ENCODE measurements at regions not wholly inside any gene's neighbourhood (a gene's known extent, or its start where the extent isn't known, plus 50 kb on each side); places are given as distances from the start of the nearest gene placed in this dataset.

DNA sequence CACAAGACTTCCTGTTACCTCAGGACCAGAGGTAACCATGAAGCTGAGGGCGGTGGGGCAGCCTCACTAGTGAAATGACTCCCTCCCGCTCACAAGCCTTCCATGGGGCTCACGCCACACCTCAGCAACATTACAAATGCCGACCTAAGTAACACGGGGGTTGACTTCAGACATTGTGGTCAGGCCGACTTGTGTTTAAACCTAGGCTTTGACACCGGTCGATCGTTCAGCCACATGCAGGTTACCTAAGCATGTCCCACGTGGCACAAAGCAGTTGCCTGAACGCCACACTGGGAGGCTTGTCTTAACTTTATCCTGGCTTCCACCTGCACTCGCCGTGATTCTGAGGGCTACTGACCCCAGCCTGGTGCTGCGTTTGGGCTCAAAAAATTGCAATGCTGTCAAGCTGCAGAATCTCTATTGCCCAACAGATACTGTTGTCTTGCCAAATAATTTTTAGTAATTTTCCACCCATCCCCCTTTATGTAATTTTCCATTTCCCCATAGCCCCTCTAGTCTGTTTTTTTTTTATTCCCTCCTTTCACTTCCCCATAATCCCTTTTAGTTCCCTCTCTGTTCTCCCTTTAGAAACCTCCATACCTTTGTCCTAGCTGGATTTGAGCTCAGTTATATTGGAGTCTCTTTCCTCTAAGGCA lies 158.6 kb upstream of the RGMA start:
- TF ChIP-seq, protein P1, sequence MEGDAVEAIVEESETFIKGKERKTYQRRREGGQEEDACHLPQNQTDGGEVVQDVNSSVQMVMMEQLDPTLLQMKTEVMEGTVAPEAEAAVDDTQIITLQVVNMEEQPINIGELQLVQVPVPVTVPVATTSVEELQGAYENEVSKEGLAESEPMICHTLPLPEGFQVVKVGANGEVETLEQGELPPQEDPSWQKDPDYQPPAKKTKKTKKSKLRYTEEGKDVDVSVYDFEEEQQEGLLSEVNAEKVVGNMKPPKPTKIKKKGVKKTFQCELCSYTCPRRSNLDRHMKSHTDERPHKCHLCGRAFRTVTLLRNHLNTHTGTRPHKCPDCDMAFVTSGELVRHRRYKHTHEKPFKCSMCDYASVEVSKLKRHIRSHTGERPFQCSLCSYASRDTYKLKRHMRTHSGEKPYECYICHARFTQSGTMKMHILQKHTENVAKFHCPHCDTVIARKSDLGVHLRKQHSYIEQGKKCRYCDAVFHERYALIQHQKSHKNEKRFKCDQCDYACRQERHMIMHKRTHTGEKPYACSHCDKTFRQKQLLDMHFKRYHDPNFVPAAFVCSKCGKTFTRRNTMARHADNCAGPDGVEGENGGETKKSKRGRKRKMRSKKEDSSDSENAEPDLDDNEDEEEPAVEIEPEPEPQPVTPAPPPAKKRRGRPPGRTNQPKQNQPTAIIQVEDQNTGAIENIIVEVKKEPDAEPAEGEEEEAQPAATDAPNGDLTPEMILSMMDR (conservative IDR thresholded peaks at IDR 0.05; ENCODE audit: low read depth, low read length) = no peak
- TF ChIP-seq BHLHE40 (IDR thresholded peaks at IDR 0.05; ENCODE audit: low read depth, low read length) (no peak), RAD21 (IDR thresholded peaks at IDR 0.05; ENCODE audit: low read length) (no peak), MXI1 (IDR thresholded peaks at IDR 0.05; ENCODE audit: borderline replicate concordance, low read depth, low read length) (no peak), RCOR1 (IDR thresholded peaks at IDR 0.05; ENCODE audit: insufficient replicate concordance, low read length) (no peak), RFX5 (IDR thresholded peaks at IDR 0.05; ENCODE audit: low read depth, low read length) (no peak), MAZ (IDR thresholded peaks at IDR 0.05; ENCODE audit: borderline replicate concordance, low read depth, low read length) (no peak), POLR2A (IDR thresholded peaks at IDR 0.05; ENCODE audit: low read depth, low read length) (no peak), CEBPB (IDR thresholded peaks at IDR 0.05; ENCODE audit: low read depth, low read length) (no peak), FOS (IDR thresholded peaks at IDR 0.05; ENCODE audit: low read depth, low read length) (no peak), CHD1 (IDR thresholded peaks at IDR 0.05; ENCODE audit: low read depth, low read length) (no peak)
- TF ChIP-seq, protein P2, sequence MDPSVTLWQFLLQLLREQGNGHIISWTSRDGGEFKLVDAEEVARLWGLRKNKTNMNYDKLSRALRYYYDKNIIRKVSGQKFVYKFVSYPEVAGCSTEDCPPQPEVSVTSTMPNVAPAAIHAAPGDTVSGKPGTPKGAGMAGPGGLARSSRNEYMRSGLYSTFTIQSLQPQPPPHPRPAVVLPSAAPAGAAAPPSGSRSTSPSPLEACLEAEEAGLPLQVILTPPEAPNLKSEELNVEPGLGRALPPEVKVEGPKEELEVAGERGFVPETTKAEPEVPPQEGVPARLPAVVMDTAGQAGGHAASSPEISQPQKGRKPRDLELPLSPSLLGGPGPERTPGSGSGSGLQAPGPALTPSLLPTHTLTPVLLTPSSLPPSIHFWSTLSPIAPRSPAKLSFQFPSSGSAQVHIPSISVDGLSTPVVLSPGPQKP (IDR thresholded peaks at IDR 0.05; ENCODE audit: borderline replicate concordance, low read depth, low read length) = no peak
